NOMO-1 (cell line): ENCODE measurements at regions not wholly inside any gene's neighbourhood (a gene's known extent, or its start where the extent isn't known, plus 50 kb on each side); places are given as distances from the start of the nearest gene placed in this dataset.
"Not testable (repeated sequence)": the region's sequence is repeated elsewhere in the genome, so short reads cannot be mapped to it uniquely, and the experiment has no call there.

Source experiments
- DNase-seq, 2 experiments: peaks; one replicate each; lab custom pipeline; 2025; ENCODE audit not compliant: unreplicated experiment in 2 of 2; lab: John Stamatoyannopoulos, UW

DNA sequence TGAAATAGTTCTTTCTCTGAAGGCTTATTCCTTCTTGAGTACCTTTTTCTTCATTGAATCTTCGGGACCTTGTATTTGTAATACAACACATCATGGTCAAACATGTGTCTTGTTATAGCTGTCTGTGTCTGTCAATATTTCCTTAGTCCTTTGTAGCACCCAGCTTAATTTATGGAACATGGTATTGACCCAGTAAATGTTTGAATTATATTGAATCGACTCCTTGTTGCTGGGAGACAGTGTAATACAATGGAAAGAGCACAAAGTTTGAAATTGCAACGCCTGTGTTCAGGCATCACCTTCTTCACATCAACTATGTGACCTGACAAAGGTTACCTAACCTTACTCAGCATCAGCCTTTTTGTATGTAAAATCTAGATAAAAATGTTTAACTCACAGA is 267.2 kb upstream of the CYRIA start:
- DNase-seq = no peak

DNA sequence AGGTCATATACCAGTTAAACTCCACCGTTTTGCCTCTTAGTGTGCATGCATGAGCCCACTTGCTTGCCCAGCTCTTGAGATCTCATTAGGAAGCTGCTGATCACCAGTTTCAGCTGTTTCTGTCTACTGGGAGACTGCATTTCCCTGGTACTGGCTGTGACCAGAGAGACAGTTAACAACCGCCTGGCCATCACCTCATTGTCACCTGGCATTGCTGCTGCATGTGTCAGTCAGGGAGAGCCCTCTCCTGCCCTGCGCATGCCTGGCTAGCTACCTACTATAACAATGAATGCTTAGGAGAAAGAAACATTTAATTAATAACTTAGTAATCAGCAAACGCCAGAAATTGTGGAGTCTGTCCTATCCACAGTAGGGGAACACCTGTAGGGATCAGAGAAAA is 265.8 kb upstream of the CYRIA start:
- no peak for DNase-seq

DNA sequence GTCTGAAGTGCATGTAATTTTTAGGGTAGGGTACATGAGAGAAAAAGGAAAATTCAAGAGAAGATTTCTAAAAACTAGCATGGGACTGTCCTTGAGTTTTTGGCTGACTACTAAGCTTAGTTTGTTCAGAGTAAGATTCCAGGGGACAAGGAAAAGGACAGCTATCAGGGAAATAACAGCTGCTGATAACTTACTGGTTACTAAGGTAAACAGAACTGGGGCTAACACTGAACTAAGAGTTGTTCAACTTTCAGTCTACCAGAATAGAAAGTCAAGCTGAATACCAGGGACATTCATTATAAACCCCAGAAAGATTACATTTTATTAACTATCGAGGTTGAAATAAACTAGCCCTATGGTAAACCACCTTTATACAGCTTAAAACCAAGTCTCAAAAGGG is 261.8 kb upstream of the CYRIA start:
- no peak for DNase-seq

DNA sequence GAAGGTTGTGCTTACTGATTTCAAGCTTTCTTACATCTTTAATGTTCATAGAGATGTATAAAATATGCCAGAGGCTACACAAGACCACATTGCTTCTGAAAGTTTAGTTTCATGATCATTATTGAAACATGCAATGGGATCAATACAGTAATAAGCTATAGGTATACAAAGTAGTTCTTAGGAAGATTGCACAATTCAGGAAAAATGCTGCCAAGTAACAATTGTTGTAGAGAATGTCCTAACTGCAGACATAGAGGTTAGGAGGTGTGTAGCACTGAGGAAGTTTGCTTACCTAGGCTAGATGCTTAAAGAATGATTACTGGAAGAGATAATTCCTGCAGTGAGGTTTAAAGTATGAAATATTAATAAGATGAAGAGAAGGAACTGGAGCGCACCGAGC is 259.5 kb upstream of the CYRIA start:
- no peak for DNase-seq

DNA sequence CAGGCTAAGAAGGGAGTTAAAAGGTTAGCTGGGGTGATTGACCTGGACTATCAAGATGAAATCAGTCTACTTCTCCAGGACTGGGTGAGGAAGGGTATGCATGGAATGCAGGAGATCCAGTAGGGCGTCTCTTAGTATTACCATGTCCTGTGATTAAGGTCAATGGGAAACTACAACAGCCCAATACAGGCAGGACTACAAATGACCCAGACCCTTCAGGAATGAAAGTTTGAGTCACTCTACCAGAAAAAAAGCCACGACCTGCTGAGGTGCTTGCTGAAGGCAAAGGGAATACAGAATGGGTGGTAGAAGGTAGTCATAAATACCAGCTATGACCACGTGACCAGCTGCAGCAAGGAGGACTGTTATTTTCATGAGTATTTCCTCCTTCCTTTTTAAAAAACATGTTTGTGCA is 249.7 kb upstream of the CYRIA start:
- not testable (repeated sequence) for DNase-seq

DNA sequence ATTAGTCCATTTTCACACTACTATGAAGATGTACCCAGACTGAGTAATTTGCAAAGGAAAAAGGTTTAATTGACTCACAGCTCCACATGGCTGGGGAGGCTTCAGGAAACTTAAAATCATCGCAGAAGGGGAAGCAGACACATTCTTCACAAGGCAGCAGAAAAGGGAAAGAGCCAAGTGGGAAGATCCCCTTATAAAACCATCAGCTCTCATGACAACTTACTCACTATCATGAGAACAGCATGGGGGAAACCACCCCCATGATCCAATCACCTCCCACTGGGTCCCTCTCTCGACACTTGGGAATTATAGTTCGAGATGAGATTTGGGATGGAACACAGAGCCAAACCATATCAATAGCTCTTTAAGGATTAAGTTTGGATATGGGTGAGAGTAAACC is 246.1 kb upstream of the CYRIA start:
- DNase-seq = no peak

DNA sequence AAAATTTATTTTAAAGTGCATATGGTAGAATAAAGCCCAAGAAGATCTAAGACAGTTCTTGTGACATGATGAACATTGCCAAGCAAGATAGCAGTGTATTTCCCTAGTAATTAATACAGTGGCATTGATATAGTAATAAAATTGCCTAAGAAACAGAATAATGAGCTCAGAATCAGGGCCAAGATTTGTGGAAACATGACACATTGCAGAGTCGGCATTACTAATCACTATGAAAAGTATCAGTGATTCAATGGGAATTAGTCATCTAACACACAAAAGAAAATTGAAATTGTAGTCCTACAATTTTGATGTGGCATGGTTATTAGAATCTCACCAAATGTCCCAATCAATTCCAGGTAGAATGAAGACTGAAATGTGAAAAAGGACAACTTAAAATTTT is 243.0 kb upstream of the CYRIA start:
- DNase-seq = no peak

DNA sequence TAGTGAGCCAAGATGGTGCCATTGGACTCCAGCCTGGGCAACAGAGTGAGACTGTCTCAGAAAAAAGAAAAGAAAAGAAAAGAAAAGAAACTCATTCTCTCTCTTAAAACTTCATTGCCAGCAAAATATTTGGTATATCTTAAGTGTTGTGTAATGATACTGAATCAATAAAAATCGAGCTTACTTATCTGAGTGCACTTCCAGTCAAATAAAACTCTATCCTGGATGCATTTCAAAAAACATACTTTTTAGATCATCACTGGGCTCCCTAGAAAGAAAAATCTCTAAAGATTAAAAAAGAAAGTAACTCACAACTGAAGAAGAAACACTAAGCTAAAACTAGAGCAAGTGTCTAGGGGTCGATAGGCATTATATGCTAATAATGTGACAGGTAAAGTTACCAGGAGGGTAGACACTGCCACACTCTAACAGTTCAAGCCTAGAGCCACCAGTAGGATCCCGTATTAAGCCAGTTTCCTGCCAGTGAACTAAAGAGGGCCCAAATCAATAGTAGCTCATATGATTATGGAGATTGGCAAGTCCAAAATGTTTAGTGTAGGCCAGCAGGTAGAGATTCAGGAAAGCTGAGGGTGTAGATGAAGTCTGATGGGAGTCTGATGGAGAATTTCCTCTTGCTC is 242.1 kb upstream of the CYRIA start:
- no peak for DNase-seq

DNA sequence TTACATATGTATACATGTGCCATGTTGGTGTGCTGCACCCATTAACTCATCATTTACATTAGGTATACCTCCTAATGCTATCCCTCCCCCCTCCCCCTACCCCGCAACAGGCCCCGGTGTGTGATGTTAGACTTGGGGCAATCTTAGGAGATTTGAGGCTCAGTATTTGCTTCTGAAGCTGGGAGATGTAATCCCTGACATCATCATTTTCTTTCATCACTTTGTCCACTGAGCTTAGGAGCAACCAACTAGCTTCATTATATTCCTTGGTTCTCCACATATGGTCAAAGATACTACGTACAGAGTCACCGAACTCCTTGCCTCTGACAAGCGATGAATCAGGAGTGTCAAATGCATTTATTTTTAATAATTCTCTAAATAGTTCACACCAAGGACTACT is 239.7 kb upstream of the CYRIA start:
- not testable (repeated sequence) for DNase-seq

DNA sequence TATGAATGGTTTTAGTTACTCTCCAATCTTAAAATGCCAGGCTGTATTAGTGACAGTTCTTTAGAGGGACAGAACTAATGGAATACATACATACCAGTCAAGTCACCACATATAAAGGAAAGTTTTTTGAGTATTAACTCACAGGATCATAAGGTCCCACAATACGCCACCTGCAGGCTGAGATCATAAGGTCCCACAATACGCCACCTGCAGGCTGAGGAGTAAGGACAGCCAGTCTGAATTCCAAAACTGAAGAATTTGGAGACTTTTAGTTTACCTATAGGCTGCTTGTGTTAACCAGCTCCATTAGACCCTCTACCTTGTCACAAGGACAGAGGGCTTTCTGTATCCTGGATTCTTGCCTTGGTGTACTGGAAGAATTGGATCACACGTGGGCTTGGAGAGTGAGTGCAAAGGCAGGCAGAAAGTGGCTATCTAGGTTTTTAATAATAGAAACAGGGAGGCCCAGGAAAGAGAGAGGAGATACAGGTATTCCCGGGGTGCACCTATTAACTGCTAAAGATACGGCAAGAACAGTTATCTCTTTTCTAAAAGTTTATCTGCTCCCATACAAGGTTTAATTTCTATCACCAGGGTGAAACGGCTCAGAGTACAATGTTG is 234.9 kb upstream of the CYRIA start:
- DNase-seq = peak; percentile 3 to 51

DNA sequence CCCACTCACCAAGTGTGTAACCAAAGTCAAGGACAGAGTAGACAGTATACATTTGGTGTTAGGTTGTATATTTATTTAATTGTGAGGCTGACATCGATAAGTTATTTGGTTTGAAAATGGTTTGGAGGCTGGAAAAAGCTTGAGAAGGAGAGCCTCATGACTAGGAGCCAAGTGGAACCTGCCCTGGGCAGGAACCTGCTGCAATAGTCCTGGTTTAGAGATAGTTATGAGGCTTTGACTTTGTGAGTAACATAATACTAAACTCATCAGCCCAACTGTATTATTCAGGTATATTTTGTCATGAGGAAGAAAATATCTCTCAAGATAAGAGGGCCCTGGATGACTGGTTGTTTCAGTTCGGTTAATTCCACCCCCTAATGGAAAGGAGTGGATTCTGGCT is 234.3 kb upstream of the CYRIA start:
- no peak for DNase-seq

DNA sequence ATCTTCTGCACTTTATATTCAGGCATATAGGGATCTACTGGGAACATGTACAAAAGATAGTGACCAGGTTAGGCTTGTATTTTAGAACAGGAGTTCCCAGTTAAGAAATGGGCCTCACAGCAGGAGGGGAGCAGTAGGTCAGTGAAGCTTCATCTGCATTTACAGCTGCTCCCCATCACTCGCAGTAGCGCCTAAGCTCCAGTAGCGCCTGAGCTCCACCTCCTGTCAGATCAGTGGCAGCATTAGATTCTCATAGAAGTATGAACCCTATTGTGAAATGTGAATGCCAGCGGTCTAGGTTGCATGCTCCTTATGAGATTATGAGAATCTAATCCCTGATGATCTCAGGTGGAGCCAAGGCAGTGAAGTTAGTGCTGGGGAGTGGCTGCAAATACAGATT is 224.4 kb upstream of the CYRIA start:
- no peak for DNase-seq

DNA sequence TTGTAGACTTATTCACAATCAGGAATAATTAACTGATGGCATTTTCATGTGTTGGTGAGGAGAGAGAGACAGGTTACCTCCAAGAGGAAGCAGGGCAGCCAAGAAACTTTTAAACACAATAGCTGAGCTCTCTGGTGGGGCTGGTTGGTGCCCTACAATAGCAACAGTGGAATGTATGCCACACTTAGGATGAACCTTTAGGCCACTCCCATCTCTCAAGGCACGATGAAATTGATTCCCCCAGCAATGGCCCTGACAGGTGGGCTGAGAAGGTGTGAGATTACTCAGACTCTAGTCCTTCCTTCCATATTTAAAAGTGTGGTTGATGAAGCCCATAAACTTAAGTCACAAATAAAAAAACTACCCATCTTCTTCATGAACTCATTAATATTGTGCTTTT is 219.4 kb upstream of the CYRIA start:
- DNase-seq = no peak

DNA sequence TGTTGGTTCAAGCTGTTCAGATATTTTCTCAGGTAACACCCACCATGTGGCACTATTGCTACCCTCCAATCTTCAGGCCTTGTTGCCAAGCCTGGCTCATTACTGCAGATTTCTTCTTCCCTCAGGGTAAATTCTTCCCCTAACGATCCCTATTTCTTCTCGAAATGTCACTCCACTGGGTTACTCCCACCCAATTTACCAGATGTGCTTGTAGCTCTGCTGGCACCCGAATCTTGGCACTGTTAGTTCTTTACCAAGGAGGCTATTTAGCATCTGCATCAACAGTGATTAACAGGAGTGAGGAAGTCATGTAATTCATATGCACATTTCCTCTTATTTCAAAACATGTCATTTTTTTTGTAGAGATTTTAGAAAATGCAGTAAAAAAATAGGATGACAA is 217.1 kb upstream of the CYRIA start:
- no peak for DNase-seq

DNA sequence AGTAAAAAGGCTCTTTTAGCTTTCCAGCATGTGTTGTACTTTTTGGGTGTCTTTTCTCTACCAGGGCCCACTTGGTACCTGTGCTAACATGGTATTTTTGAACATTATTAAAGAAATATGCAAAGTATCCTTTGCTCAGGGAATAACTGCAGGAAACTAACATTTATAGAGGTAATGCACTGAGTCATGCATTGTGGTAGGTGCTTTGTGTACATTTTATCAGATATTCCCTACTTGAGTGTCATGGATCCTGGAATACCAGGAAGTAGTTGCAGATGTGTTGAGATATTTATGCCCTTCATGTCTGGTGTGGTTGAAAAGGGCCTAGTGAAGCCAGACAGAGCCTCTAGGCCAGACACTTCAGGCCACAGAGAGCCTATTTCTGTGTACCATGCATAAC is 215.5 kb upstream of the CYRIA start:
- no peak for DNase-seq

DNA sequence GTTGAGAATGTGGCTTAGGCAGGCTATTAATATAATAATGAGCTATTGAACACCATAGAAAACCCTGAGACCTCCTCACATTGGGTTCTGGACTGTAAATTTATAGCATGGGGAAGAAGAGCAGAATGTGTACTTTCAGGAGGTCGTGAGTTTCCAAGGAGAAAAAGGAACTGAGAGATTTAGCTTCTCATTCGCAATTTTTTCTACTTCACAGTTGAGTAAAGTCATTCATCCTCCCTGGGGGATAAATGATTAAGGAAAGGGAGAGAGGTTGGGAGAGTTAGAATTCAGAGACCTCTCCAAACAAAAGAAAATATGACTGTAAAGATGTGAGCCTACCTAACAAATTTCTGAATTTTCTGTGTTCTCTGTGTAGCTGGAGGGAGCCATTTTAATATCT is 205.8 kb upstream of the CYRIA start:
- DNase-seq = peak in 1 of 2 experiments; percentile 47

DNA sequence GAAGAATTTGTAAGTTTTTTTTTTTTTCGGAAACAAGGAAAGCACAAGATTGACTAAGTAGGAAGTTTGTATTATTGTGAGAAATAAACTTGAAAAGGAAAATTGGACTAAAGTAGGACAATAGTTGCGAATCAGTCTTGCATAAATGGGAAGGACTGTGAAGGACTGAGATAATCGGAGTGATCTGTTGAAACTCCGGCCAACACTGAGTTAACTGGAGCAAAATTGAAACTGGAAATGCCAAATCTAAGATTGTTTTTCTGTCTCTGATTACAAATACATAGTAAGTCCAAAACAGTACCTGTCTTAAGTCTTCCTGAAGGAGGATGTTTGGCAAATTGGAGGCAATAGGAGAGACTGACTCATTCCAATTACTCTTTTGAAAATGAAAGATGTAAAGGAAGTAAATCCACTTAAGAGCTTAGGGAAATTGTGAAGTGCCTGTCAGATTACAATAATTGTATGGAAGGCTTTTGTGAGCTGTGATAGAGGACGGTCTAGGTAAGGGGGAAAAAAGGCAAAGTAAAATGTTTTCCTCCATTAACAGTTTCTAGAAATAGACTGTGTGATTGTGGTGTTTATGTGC is 204.9 kb upstream of the CYRIA start:
- DNase-seq = no peak

DNA sequence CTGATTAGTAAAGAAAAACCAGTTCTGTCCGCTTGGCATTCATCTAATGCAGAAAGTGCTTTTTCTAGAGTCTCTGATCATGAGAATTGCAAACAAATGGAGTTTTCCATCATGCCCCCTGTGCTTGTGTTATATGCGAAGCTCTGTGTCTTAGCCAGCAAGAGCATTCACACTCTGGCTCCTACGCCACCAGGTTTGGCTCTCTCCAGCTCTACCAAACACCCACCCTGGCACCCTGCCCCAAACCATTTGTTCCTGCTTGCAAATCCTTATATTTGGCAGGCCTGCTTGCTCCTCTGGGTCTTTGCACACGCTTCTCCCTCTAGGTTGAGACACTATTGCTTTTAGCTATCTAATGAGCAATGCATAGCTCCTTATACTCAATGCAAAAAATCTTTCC is 204.1 kb upstream of the CYRIA start:
- DNase-seq = no peak

DNA sequence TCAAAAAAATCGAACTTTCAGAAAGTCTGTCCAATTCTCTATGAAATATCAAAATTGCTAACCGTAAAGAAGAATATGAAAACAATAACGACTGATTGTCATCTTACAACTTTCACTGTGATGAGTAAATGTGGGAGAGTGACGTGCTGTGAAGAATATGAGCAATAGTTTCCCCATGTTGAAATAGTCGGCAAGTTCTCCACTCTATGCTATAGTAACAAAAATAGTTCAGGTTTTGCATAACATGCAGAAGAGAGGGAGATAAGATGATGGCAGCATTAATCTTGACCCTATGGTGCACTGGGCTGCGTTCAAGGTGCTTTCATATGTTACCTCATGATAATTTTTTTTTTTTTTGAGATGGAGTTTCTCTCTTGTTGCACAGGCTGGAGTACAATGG is 196.8 kb upstream of the CYRIA start:
- peak; percentile 54 to 90 for DNase-seq

DNA sequence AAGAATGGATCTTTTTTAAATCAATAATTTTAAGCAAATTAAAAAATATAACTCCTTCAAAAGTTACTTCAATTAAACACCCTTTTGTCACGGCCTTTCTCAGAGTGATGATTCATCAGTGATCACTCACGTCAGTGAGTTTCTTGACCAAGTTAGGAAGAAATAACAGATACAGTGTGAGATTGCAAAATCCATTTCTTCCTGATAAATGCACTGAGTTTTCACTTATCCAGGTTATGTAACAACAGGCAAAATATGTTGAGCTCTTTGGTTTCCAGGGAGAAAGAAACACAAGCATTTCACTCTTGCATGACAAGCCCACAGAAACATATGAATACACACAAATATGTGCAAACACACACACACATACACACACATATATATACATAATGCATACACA is 195.9 kb upstream of the CYRIA start:
- peak; percentile 31 to 78 for DNase-seq

DNA sequence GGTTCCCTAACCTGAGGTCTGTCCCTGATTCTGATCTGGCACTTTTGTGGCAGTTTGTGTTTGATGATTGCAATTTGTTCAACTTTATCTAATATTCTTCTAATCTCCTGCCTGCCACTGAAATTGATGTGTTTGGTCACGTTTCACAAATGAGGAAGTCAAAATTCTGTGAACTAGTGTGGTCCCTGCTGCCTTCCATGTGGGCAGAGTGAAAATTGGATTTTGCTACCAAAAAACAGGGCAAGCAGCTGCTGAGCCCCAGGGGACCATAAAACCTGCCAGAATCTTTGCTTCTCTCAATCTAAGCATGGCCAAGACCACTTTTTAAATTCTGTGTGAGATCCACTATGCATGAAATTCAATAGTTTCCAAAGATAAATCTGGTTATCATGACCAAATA is 195.5 kb upstream of the CYRIA start:
- DNase-seq = peak; percentile 36 to 37

DNA sequence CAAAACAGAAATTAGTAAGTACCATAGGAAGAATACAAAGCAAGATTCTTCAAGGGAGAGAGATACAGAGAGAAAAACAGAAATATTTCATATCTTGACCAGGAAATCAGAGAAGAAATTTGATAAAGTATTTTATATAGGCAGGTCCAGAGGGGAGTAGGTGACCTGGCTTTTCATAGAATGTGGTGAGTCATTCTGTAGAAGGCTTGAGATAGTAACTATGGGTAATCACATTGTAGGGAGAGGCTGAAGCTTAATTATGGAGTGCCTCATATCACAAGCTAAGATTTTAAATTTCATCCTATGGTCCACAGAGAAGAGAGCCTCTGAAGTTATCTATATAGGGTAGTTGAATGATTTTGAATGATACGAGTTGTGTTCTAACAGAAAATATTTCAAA is 195.0 kb upstream of the CYRIA start:
- no peak for DNase-seq

DNA sequence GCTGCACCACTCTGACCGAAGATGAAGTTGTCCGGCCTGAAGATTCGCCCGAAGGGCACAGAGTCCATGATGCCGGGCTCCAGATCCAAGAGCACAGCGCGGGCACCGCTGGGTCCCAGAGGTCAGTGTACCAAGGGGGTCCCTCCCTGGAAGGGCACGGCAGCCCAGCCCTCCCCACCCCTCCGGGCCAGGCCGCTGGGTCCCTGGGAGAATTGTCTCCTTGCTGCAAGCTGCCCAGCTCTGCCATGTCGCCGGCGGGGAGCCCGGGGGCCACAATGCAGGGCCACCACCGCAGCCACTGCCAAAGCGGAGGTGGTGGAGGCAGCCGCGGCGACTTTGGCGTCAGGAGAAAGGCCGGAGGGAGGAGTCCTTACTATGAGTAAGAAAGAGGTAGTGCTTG is 189.5 kb upstream of the CYRIA start:
- no peak for DNase-seq
